ENCODE measurements at regions not wholly inside any gene's neighbourhood (a gene's known extent, or its start where the extent isn't known, plus 50 kb on each side); places are given as distances from the start of the nearest gene placed in this dataset.

- TF ChIP-seq CTCF (IDR thresholded peaks at IDR 0.05 in 4 of 5, conservative IDR thresholded peaks at IDR 0.05 in 1 of 5) (no peak), POLR2A (IDR thresholded peaks at IDR 0.05) (no peak)
These were observed 58.4 kb upstream of the SSBP3 start for GRCh38 chr1:54464477-54465146.
